ENCODE measurements at regions not wholly inside any gene's neighbourhood (a gene's known extent, or its start where the extent isn't known, plus 50 kb on each side); places are given as distances from the start of the nearest gene placed in this dataset.

- Histone ChIP-seq H3K4me2 (ENCODE audit: insufficient read depth, low read length) (no peak overlapping the region), H3K27me3 (ENCODE audit: control insufficient read depth in 2 of 2, insufficient read depth in 2 of 2, low read length in 2 of 2) (no peaks in the 10 kb centered on the region), H2AFZ (ENCODE audit: low read depth, low read length) (no peak overlapping the region), H3K79me2 (ENCODE audit: control insufficient read depth, insufficient read depth, low read length) (no peaks in the 10 kb centered on the region), H3K9ac (replicated peaks; ENCODE audit: extremely low read depth, insufficient read depth, low read length) (no peak overlapping the region), H3K9me1 (replicated peaks; ENCODE audit: control insufficient read depth, extremely low read depth, insufficient read depth, low read length) (no peaks in the 10 kb centered on the region), H3K4me3 (replicated peaks in 1 of 3; ENCODE audit: insufficient read depth in 1 of 3, low read depth in 1 of 3, low read length in 3 of 3) (no peak overlapping the region), H3K9me3 (replicated peaks; ENCODE audit: control insufficient read depth, insufficient read depth, low read length) (no peaks in the 10 kb centered on the region), H4K20me1 (replicated peaks; ENCODE audit: control insufficient read depth, extremely low read depth, insufficient read depth, low read length) (no peaks in the 10 kb centered on the region), H3K4me1 (ENCODE audit: control insufficient read depth, extremely low read depth, insufficient read depth, low read length) (no peaks in the 10 kb centered on the region), H3K27ac (ENCODE audit: insufficient read depth, low read depth, low read length) (no peak overlapping the region), H3K36me3 (ENCODE audit: control insufficient read depth in 2 of 2, extremely low read depth in 1 of 2, insufficient read depth in 2 of 2, low read length in 2 of 2) (no peaks in the 10 kb centered on the region)
- no TSS peak for BruUV-seq (replicated peaks)
- FAIRE-seq (no peak), DNase-seq (ENCODE audit: low read depth, low spot score) (no peak)
- POLR2A ChIA-PET = no interaction called here
- dilution Hi-C loops (cut with MboI; ENCODE audit: extremely low pct_ligation_motif_present, low sequenced_read_pairs) (no loop called here), intact Hi-C loops (cut with micrococcal nuclease) (no loop called here)
- CTCF ChIA-PET = no interaction called here
- TF ChIP-seq JUN (IDR thresholded peaks at IDR 0.05; ENCODE audit: borderline replicate concordance, insufficient read depth, insufficient read length, low read depth) (no peak), MYC (IDR thresholded peaks at IDR 0.05; ENCODE audit: low read depth, low read length) (no peak), EZH2 (IDR thresholded peaks at IDR 0.05; ENCODE audit: borderline replicate concordance, low read depth, low read length, severe bottlenecking) (no peak), GATA2 (IDR thresholded peaks at IDR 0.05; ENCODE audit: insufficient read depth, insufficient read length, low read depth, low read length) (no peak), MAX (IDR thresholded peaks at IDR 0.05; ENCODE audit: insufficient read depth, insufficient read length) (no peak), FOS (IDR thresholded peaks at IDR 0.05; ENCODE audit: borderline replicate concordance, insufficient read depth, low read length) (no peak), POLR2AphosphoS5 (IDR thresholded peaks at IDR 0.05; ENCODE audit: insufficient read depth, low read depth, low read length) (no peak), POLR2A (IDR thresholded peaks at IDR 0.05; ENCODE audit: low read depth, low read length) (no peak)
- TF ChIP-seq, protein P1, sequence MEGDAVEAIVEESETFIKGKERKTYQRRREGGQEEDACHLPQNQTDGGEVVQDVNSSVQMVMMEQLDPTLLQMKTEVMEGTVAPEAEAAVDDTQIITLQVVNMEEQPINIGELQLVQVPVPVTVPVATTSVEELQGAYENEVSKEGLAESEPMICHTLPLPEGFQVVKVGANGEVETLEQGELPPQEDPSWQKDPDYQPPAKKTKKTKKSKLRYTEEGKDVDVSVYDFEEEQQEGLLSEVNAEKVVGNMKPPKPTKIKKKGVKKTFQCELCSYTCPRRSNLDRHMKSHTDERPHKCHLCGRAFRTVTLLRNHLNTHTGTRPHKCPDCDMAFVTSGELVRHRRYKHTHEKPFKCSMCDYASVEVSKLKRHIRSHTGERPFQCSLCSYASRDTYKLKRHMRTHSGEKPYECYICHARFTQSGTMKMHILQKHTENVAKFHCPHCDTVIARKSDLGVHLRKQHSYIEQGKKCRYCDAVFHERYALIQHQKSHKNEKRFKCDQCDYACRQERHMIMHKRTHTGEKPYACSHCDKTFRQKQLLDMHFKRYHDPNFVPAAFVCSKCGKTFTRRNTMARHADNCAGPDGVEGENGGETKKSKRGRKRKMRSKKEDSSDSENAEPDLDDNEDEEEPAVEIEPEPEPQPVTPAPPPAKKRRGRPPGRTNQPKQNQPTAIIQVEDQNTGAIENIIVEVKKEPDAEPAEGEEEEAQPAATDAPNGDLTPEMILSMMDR (IDR thresholded peaks at IDR 0.05; ENCODE audit: extremely low read depth in 1 of 2, insufficient read depth in 1 of 2, low read depth in 1 of 2, low read length in 2 of 2) = no peak
Observed at GRCh38 chr5:110294281-110294680, 432.2 kb downstream of the TMEM232 start.

Data from endothelial cell of umbilical vein (primary cell).